ENCODE measurements at regions not wholly inside any gene's neighbourhood (a gene's known extent, or its start where the extent isn't known, plus 50 kb on each side); places are given as distances from the start of the nearest gene placed in this dataset.
A peak's percentile ranks its signal among the peaks of the same experiment; 100 is the strongest.
"Not testable (repeated sequence)": the region's sequence is repeated elsewhere in the genome, so short reads cannot be mapped to it uniquely, and the experiment has no call there.

GRCh38 chr1:233490488-233490887 is 123.4 kb upstream of the KCNK1 start:
- no peaks in the 10 kb centered on the region for H3K9me3 Mint-ChIP-seq
- H3K27me3 Mint-ChIP-seq: peaks cover 17% of the 10 kb centered on the region
- no peaks in the 10 kb centered on the region for H3K36me3 Mint-ChIP-seq
- DNase-seq: no peak
- no peaks in the 10 kb centered on the region for H3K4me1 Mint-ChIP-seq
- H3K27ac Mint-ChIP-seq: no peak overlapping the region
- no peak overlapping the region for H3K4me3 Mint-ChIP-seq

- H3K27ac Mint-ChIP-seq: no peak overlapping the region
- DNase-seq: no peak
- H3K9me3 Mint-ChIP-seq: no peaks in the 10 kb centered on the region
- H3K27me3 Mint-ChIP-seq: peaks cover 16% of the 10 kb centered on the region
- no peaks in the 10 kb centered on the region for H3K36me3 Mint-ChIP-seq
- H3K4me1 Mint-ChIP-seq: no peaks in the 10 kb centered on the region
- H3K4me3 Mint-ChIP-seq: no peak overlapping the region
Observed at GRCh38 chr1:233491953-233492620, 121.8 kb upstream of the KCNK1 start.

GRCh38 chr1:233496993-233497392 is 116.9 kb upstream of the KCNK1 start:
- DNase-seq: no peak
- Mint-ChIP-seq H3K9me3 (no peaks in the 10 kb centered on the region), H3K36me3 (no peaks in the 10 kb centered on the region), H3K27me3 (peaks cover 8% of the 10 kb centered on the region), H3K27ac (no peak overlapping the region), H3K4me3 (no peak overlapping the region), H3K4me1 (no peaks in the 10 kb centered on the region)

GRCh38 chr1:233497679-233498078 is 116.2 kb upstream of the KCNK1 start:
- H3K9me3 Mint-ChIP-seq: no peaks in the 10 kb centered on the region
- peaks cover 8% of the 10 kb centered on the region for H3K27me3 Mint-ChIP-seq
- H3K4me1 Mint-ChIP-seq: no peaks in the 10 kb centered on the region
- DNase-seq: no peak
- no peak overlapping the region for H3K4me3 Mint-ChIP-seq
- H3K36me3 Mint-ChIP-seq: no peaks in the 10 kb centered on the region
- H3K27ac Mint-ChIP-seq: no peak overlapping the region

- no peaks in the 10 kb centered on the region for H3K9me3 Mint-ChIP-seq
- no peaks in the 10 kb centered on the region for H3K4me1 Mint-ChIP-seq
- no peak overlapping the region for H3K4me3 Mint-ChIP-seq
- no peaks in the 10 kb centered on the region for H3K36me3 Mint-ChIP-seq
- no peak for DNase-seq
- H3K27ac Mint-ChIP-seq: no peak overlapping the region
- peaks cover 4% of the 10 kb centered on the region for H3K27me3 Mint-ChIP-seq
Observed at GRCh38 chr1:233500106-233500505, 113.8 kb upstream of the KCNK1 start.

- Mint-ChIP-seq H3K27me3 (no peaks in the 10 kb centered on the region), H3K4me3 (no peak overlapping the region), H3K36me3 (no peaks in the 10 kb centered on the region), H3K4me1 (no peaks in the 10 kb centered on the region), H3K9me3 (peaks cover 10% of the 10 kb centered on the region), H3K27ac (no peak overlapping the region)
- DNase-seq: no peak
Observed at GRCh38 chr1:233503366-233503954, 110.4 kb upstream of the KCNK1 start.

GRCh38 chr1:233505130-233505529 is 108.8 kb upstream of the KCNK1 start:
- H3K27ac Mint-ChIP-seq: no peak overlapping the region

GRCh38 chr1:233505889-233506288 is 108.0 kb upstream of the KCNK1 start:
- H3K27ac Mint-ChIP-seq, DNase-seq, H3K9me3 Mint-ChIP-seq, H3K27me3 Mint-ChIP-seq, H3K4me3 Mint-ChIP-seq, H3K4me1 Mint-ChIP-seq, H3K36me3 Mint-ChIP-seq: not testable (repeated sequence)

More at GRCh38 chr1:233505130-233505529, 108.8 kb upstream of the KCNK1 start:
- Mint-ChIP-seq H3K27me3 (no peaks in the 10 kb centered on the region), H3K36me3 (no peaks in the 10 kb centered on the region), H3K4me3 (no peak overlapping the region), H3K4me1 (no peaks in the 10 kb centered on the region), H3K9me3 (peaks cover 10% of the 10 kb centered on the region)
- no peak for DNase-seq

GRCh38 chr1:233509526-233509925 is 104.4 kb upstream of the KCNK1 start:
- no peaks in the 10 kb centered on the region for H3K36me3 Mint-ChIP-seq
- H3K27me3 Mint-ChIP-seq: no peaks in the 10 kb centered on the region
- H3K9me3 Mint-ChIP-seq: peaks cover 10% of the 10 kb centered on the region
- H3K4me1 Mint-ChIP-seq: no peaks in the 10 kb centered on the region
- no peak for DNase-seq
- no peak overlapping the region for H3K27ac Mint-ChIP-seq
- no peak overlapping the region for H3K4me3 Mint-ChIP-seq

- H3K36me3 Mint-ChIP-seq: no peaks in the 10 kb centered on the region
- H3K4me3 Mint-ChIP-seq: no peak overlapping the region
- DNase-seq: no peak
- no peaks in the 10 kb centered on the region for H3K4me1 Mint-ChIP-seq
- H3K27ac Mint-ChIP-seq: no peak overlapping the region
- no peaks in the 10 kb centered on the region for H3K9me3 Mint-ChIP-seq
- H3K27me3 Mint-ChIP-seq: no peaks in the 10 kb centered on the region
Observed at GRCh38 chr1:233512538-233512937, 101.4 kb upstream of the KCNK1 start.

- Mint-ChIP-seq H3K4me3 (no peak overlapping the region), H3K4me1 (peaks cover 2% of the 10 kb centered on the region), H3K27ac (no peak overlapping the region), H3K27me3 (no peaks in the 10 kb centered on the region), H3K9me3 (no peaks in the 10 kb centered on the region), H3K36me3 (peaks cover 1% of the 10 kb centered on the region)
- no peak for DNase-seq
Observed at GRCh38 chr1:233513431-233513830, 100.5 kb upstream of the KCNK1 start.

GRCh38 chr1:233514946-233515391 is 98.9 kb upstream of the KCNK1 start:
- Mint-ChIP-seq H3K4me3 (no peak overlapping the region), H3K27ac (no peak overlapping the region), H3K9me3 (peaks cover 3% of the 10 kb centered on the region), H3K27me3 (no peaks in the 10 kb centered on the region), H3K36me3 (peaks cover 1% of the 10 kb centered on the region), H3K4me1 (peaks cover 3% of the 10 kb centered on the region)
- DNase-seq: no peak

GRCh38 chr1:233516732-233517131 is 97.2 kb upstream of the KCNK1 start:
- Mint-ChIP-seq H3K36me3 (peaks cover 1% of the 10 kb centered on the region), H3K4me1 (peaks cover 3% of the 10 kb centered on the region), H3K4me3 (no peak overlapping the region), H3K27ac (no peak overlapping the region), H3K9me3 (peaks cover 3% of the 10 kb centered on the region), H3K27me3 (no peaks in the 10 kb centered on the region)
- DNase-seq: no peak

- Mint-ChIP-seq H3K4me3 (no peak overlapping the region), H3K27me3 (no peaks in the 10 kb centered on the region), H3K27ac (no peak overlapping the region), H3K36me3 (peaks cover 1% of the 10 kb centered on the region), H3K4me1 (peaks cover 3% of the 10 kb centered on the region), H3K9me3 (peaks cover 3% of the 10 kb centered on the region)
- peak; percentile 2 for DNase-seq
Observed at GRCh38 chr1:233518344-233518743, 95.6 kb upstream of the KCNK1 start.

- Mint-ChIP-seq H3K4me3 (no peak overlapping the region), H3K9me3 (peaks cover 3% of the 10 kb centered on the region), H3K27me3 (no peaks in the 10 kb centered on the region), H3K4me1 (peaks cover 3% of the 10 kb centered on the region), H3K27ac (no peak overlapping the region), H3K36me3 (peaks cover 1% of the 10 kb centered on the region)
- DNase-seq: no peak
Observed at GRCh38 chr1:233520261-233521191, 93.4 kb upstream of the KCNK1 start.
